H1 (cell line): ENCODE measurements at regions not wholly inside any gene's neighbourhood (a gene's known extent, or its start where the extent isn't known, plus 50 kb on each side); places are given as distances from the start of the nearest gene placed in this dataset.

Experiments
- CTCF ChIA-PET: fragments of 300-600 bp; sonication (Branson Sonifier 250); formaldehyde crosslinking; loops from one replicate; lab custom pipeline; 2021; ENCODE audit not compliant: partially characterized antibody; lab: Charles Lee
- POLR2A ChIA-PET: fragments of 300-600 bp; sonication (Branson Sonifier 250); formaldehyde crosslinking; loops from one replicate; lab custom pipeline; 2021; ENCODE audit warnings: inconsistent platforms; ENCODE audit not compliant: partially characterized antibody; lab: Charles Lee
- DNase-seq, 2 experiments: peaks; one replicate each; pipeline versions ENCODE4 v3.0.0 to v3.0.0-alpha.2; 2010 to 2022; ENCODE audit warnings: low spot score in 2 of 2, low read depth in 1 of 2, mixed read lengths in 1 of 2
- FAIRE-seq: peaks from 2 replicates; lab custom pipeline; 2011; peaks lifted over from hg19 to GRCh38; lab: Jason Lieb, UNC
- H2AFZ ChIP-seq: 2 replicates; pipeline ENCODE4 v1.8.1; 2012; ENCODE audit warnings: low read length, inconsistent platforms
- H2AK5ac ChIP-seq: 2 replicates; pipeline ENCODE4 v1.6.1; 2013; ENCODE audit warnings: low read depth, low read length
- H2BK120ac ChIP-seq: replicated peaks from 2 replicates; pipeline ENCODE3; 2013; ENCODE audit warnings: low read depth, low read length, inconsistent platforms
- H2BK12ac ChIP-seq: 2 replicates; pipeline ENCODE4 v1.6.1; 2013; ENCODE audit warnings: low read depth, low read length
- H2BK15ac ChIP-seq: 2 replicates; pipeline ENCODE4 v1.6.1; 2013; ENCODE audit warnings: low read length
- H2BK20ac ChIP-seq: 2 replicates; pipeline ENCODE4 v1.6.1; 2013; ENCODE audit warnings: low read length
- H2BK5ac ChIP-seq: 2 replicates; pipeline ENCODE4 v1.6.1; 2013; ENCODE audit warnings: low read depth, low read length
- H3K14ac ChIP-seq: 2 replicates; pipeline ENCODE4 v1.6.1; 2013; ENCODE audit warnings: inconsistent platforms; ENCODE audit not compliant: insufficient read length
- H3K18ac ChIP-seq: 2 replicates; pipeline ENCODE4 v1.6.1; 2013; ENCODE audit warnings: low read length; ENCODE audit errors: extremely low read depth
- H3K23ac ChIP-seq: 2 replicates; pipeline ENCODE4 v1.6.1; 2013; ENCODE audit warnings: inconsistent platforms; ENCODE audit not compliant: insufficient read length
- H3K23me2 ChIP-seq: 2 replicates; pipeline ENCODE4 v1.6.1; 2013; ENCODE audit warnings: low read depth, low read length
- H3K27ac ChIP-seq: 2 replicates; pipeline ENCODE4 v1.6.1; 2011; ENCODE audit warnings: low read depth, low read length, inconsistent platforms
- H3K27me3 ChIP-seq, 4 experiments: replicated peaks in 1 of 4; 1 replicate in 1 of 4; 2 replicates in 3 of 4; pipeline versions ENCODE4 v1.6.1 to v1.8.1; 2011 to 2013; ENCODE audit warnings: low read length in 3 of 4, mild to moderate bottlenecking in 3 of 4, inconsistent platforms in 2 of 4, mixed read lengths in 2 of 4, moderate library complexity in 1 of 4; ENCODE audit not compliant: control insufficient read depth in 3 of 4, insufficient read depth in 3 of 4; ENCODE audit errors: extremely low read depth in 1 of 4
- H3K36me3 ChIP-seq, 4 experiments: 2 replicates each; pipeline versions ENCODE4 v1.6.1 to v1.8.1; 2011 to 2013; ENCODE audit warnings: mild to moderate bottlenecking in 4 of 4, low read length in 3 of 4, moderate library complexity in 2 of 4, control low read depth in 1 of 4, inconsistent platforms in 1 of 4; ENCODE audit not compliant: insufficient read depth in 4 of 4, control insufficient read depth in 2 of 4
- H3K4ac ChIP-seq: replicated peaks from 2 replicates; pipeline ENCODE3; 2013; ENCODE audit warnings: low read length, low read depth, mixed read lengths, inconsistent platforms; ENCODE audit not compliant: insufficient read length
- H3K4me1 ChIP-seq, 4 experiments: replicated peaks in 1 of 4; 1 replicate in 1 of 4; 2 replicates in 3 of 4; pipeline versions ENCODE4 v1.6.1 to v1.8.1; 2011 to 2013; ENCODE audit warnings: low read length in 3 of 4, inconsistent platforms in 2 of 4, mixed read lengths in 1 of 4; ENCODE audit not compliant: insufficient read depth in 4 of 4, control insufficient read depth in 3 of 4
- H3K4me2 ChIP-seq, 2 experiments: 2 replicates each; pipeline versions ENCODE4 v1.6.1 to v1.8.1; 2011 to 2013; ENCODE audit warnings: low read depth in 2 of 2, low read length in 2 of 2, control low read depth in 1 of 2, inconsistent platforms in 1 of 2, mild to moderate bottlenecking in 1 of 2; ENCODE audit not compliant: insufficient read depth in 1 of 2
- H3K4me3 ChIP-seq, 4 experiments: fragments of 200-600, 300-600 bp in 1 of 4; sonication (generic), shearing (Covaris generic), sonication (Bioruptor Twin) in 1 of 4; 2 replicates each; pipeline versions ENCODE4 v1.5.1 to v1.8.1; 2011 to 2016; ENCODE audit warnings: low read length in 4 of 4, low read depth in 3 of 4, control low read depth in 2 of 4, inconsistent platforms in 2 of 4, mild to moderate bottlenecking in 2 of 4, mixed read lengths in 1 of 4, moderate library complexity in 1 of 4; ENCODE audit not compliant: insufficient read depth in 2 of 4; ENCODE audit errors: extremely low read depth in 1 of 4
- H3K56ac ChIP-seq: replicated peaks from 2 replicates; pipeline ENCODE3; 2013; ENCODE audit warnings: low read depth, mild to moderate bottlenecking, mixed read lengths, low read length, inconsistent platforms; ENCODE audit not compliant: insufficient read length
- H3K79me1 ChIP-seq: 2 replicates; pipeline ENCODE4 v1.6.1; 2013; ENCODE audit warnings: low read depth, low read length, control low read depth
- H3K79me2 ChIP-seq, 2 experiments: 2 replicates each; pipeline versions ENCODE4 v1.6.1 to v1.8.1; 2012 to 2013; ENCODE audit warnings: low read length in 2 of 2, mild to moderate bottlenecking in 2 of 2, inconsistent platforms in 1 of 2; ENCODE audit not compliant: insufficient read depth in 2 of 2, control insufficient read depth in 1 of 2
- H3K9ac ChIP-seq, 4 experiments: replicated peaks in 1 of 4; 1 replicate in 1 of 4; 2 replicates in 3 of 4; pipeline versions ENCODE4 v1.6.1 to v1.8.1; 2011 to 2013; ENCODE audit warnings: low read depth in 3 of 4, low read length in 3 of 4, control low read depth in 2 of 4, mild to moderate bottlenecking in 2 of 4, moderate library complexity in 2 of 4, inconsistent platforms in 1 of 4; ENCODE audit errors: extremely low read depth in 1 of 4
- H3K9me3 ChIP-seq, 2 experiments: 2 replicates each; pipeline versions ENCODE4 v1.6.1 to v1.8.1; 2012 to 2013; ENCODE audit warnings: mild to moderate bottlenecking in 2 of 2, moderate library complexity in 2 of 2, control low read depth in 1 of 2, inconsistent platforms in 1 of 2, low read depth in 1 of 2, low read length in 1 of 2, mixed read lengths in 1 of 2; ENCODE audit not compliant: insufficient read depth in 2 of 2
- H4K20me1 ChIP-seq, 2 experiments: replicated peaks in 1 of 2; 2 replicates each; pipeline versions ENCODE3 to v1.8.1; 2011 to 2013; ENCODE audit warnings: inconsistent platforms in 2 of 2, low read length in 2 of 2, mild to moderate bottlenecking in 1 of 2; ENCODE audit not compliant: insufficient read depth in 2 of 2, control insufficient read depth in 1 of 2
- H4K5ac ChIP-seq: 2 replicates; pipeline ENCODE4 v1.6.1; 2013; ENCODE audit warnings: low read length, low read depth, mixed read lengths, inconsistent platforms; ENCODE audit not compliant: insufficient read length
- H4K8ac ChIP-seq: 2 replicates; pipeline ENCODE4 v1.8.0; 2013; ENCODE audit warnings: mild to moderate bottlenecking, moderate library complexity, low read length, inconsistent platforms; ENCODE audit not compliant: insufficient read depth; ENCODE audit errors: extremely low read depth
- H4K91ac ChIP-seq: replicated peaks from 2 replicates; pipeline ENCODE3; 2013; ENCODE audit warnings: low read length, mixed read lengths, inconsistent platforms; ENCODE audit not compliant: insufficient read length
- EGR1 ChIP-seq: IDR thresholded peaks from 2 replicates; pipeline ENCODE4 v1.6.1; 2011; ENCODE audit warnings: low read depth, low read length, borderline replicate concordance
- RAD21 ChIP-seq, 2 experiments: IDR thresholded peaks in 1 of 2; conservative IDR thresholded peaks in 1 of 2; 2 replicates each; pipeline ENCODE4 v1.6.1; 2011; ENCODE audit warnings: low read depth in 2 of 2, low read length in 2 of 2, improper control_type of control experiment in 1 of 2, inconsistent platforms in 1 of 2, mild to moderate bottlenecking in 1 of 2, moderate library complexity in 1 of 2
- WGBS, 2 experiments: shearing (Covaris generic) in 1 of 2; methylation state at CpG; one replicate each; pipeline versions ENCODE4 v1.1.6 to v1.1.7; 2013 to 2015; ENCODE audit warnings: low lambda C conversion rate in 2 of 2, mixed read lengths in 2 of 2, inconsistent platforms in 1 of 2, low coverage in 1 of 2, missing lambda C conversion rate in 1 of 2; ENCODE audit not compliant: insufficient replicate concordance in 2 of 2, insufficient coverage in 1 of 2, insufficient read length in 1 of 2; ENCODE audit errors: extremely low coverage in 1 of 2, missing lambda C conversion rate in 1 of 2; 5-methylcytosine and 5-hydroxymethylcytosine counted together

DNA sequence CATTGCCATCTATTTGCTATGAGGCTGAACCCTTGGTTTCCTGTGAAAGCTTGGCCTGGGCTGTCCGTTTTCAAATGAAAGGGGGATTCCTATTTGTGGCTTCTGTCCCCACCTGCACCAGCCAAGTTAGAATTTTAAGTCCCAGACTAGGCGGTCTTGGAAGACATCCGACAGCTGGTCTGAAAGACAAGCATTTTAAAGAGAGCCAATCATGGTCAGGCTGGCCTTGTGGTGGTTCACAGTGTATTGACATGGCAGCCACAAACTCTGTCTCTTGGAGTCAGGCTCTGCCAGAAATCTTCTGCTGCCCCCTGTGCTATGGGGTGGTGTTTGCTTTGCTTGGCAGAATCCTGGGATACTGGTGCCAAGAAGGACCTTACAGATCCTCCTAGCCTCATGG is 319.2 kb upstream of the MOCS1 start:
- POLR2A ChIA-PET = no interaction called here

More for the DNA sequence above, 319.2 kb upstream of the MOCS1 start:
- H3K27me3 ChIP-seq = no peaks in the 10 kb centered on the region
- CTCF ChIA-PET = interaction anchor here (1.1 to 1.5 kb wide), 2 partner anchors 19 to 551 kb away, joined by 3 to 5 read pairs; no protein-coding TSS in a partner anchor
- no peaks in the 10 kb centered on the region for H4K20me1 ChIP-seq
- no peak overlapping the region for H2BK120ac ChIP-seq
- no peak for TF ChIP-seq EGR1
- TF ChIP-seq RAD21 (IDR thresholded peaks at IDR 0.05 in 1 of 2, conservative IDR thresholded peaks at IDR 0.05 in 1 of 2; ENCODE audit: low read depth in 2 of 2, low read length in 2 of 2) = peak; percentile 1 to 21; a peak in 1 of 4 replicates
- no peaks in the 10 kb centered on the region for H3K79me1 ChIP-seq
- no peak overlapping the region for H4K8ac ChIP-seq
- no peak overlapping the region for H2BK15ac ChIP-seq
- H3K79me2 ChIP-seq = no peaks in the 10 kb centered on the region
- 94% methylated on average over 3 of the region's 3 CpGs; no CpG with 5 or more reads in 1 of the 2 experiments for WGBS, 2 experiments
- no peaks in the 10 kb centered on the region for H3K23me2 ChIP-seq
- H3K4ac ChIP-seq = no peak overlapping the region
- H3K9ac ChIP-seq = no peak overlapping the region
- H3K27ac ChIP-seq = no peak overlapping the region
- no peak overlapping the region for H2AK5ac ChIP-seq
- no peak overlapping the region for H3K18ac ChIP-seq
- H3K23ac ChIP-seq = no peak overlapping the region
- H3K9me3 ChIP-seq = no peaks in the 10 kb centered on the region
- H3K56ac ChIP-seq = no peak overlapping the region
- no peak overlapping the region for H4K5ac ChIP-seq
- DNase-seq = no peak
- H4K91ac ChIP-seq = no peak overlapping the region
- H2BK12ac ChIP-seq = no peak overlapping the region
- H3K36me3 ChIP-seq = no peaks in the 10 kb centered on the region; a peak in 1 of 8 replicates
- peaks cover 0 to 1% (median 0%) of the 10 kb centered on the region in 4 experiments; a peak in 2 of 7 replicates for H3K4me1 ChIP-seq
- FAIRE-seq = no peak
- 0 out of 2 replicates have a peak overlapping the region, but pooled peaks have one; percentile 35 for H2BK20ac ChIP-seq
- H3K4me2 ChIP-seq = no peak overlapping the region
- H3K4me3 ChIP-seq = no peak overlapping the region
- no peak overlapping the region for H2AFZ ChIP-seq
- H3K14ac ChIP-seq = no peak overlapping the region
- no peak overlapping the region for H2BK5ac ChIP-seq
